HG03469 (cell line): ENCODE measurements at regions not wholly inside any gene's neighbourhood (a gene's known extent, or its start where the extent isn't known, plus 50 kb on each side); places are given as distances from the start of the nearest gene placed in this dataset.

Experiments
- ATAC-seq: cut with Tn5 transposase; IDR thresholded peaks from one replicate; pipeline ENCODE4 v1.9.1; 2021; ENCODE audit warnings: mild to moderate bottlenecking, moderate library complexity, moderate number of reproducible peaks; ENCODE audit not compliant: unreplicated experiment

DNA sequence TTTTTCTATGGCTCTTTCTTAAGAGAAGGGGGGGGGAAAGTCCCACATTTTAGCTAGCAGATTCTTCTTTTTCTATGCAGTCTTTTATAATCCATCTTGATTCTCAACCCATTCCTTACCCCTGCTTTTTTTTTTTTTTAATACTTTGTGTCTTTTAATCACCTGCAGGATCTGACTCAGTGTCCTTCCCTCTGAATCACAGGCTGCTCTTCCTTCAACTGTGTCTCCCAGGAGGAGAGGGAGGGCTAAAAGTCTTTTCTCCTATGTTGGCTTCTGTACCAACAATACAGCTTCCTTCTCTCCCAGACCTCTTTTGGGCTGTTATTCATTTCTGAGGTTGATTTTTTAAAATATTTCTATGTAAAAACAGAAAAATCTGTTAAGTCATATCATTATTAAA, 686.2 kb downstream of the ADGRL2 start:
- no peak for ATAC-seq

DNA sequence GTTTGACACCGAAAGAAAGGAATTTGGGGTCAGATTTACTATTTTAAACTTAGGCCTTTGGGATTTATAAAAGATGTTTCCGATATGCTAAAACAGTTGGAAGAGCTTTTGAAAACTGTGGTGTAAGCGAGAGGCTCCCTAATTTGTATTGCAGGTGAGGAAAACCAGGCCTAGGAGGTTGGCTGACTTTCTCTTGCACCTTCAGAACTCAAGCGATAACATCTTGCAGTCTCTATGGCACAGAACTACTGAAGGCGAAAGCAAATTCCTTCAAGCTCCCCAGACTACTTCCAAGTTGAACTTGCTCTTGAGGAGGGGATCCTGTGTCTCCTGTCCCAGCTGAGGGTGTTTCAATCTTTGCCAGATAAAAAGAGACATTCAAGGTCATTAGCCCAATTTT, 685.7 kb downstream of the ADGRL2 start:
- no peak for ATAC-seq

DNA sequence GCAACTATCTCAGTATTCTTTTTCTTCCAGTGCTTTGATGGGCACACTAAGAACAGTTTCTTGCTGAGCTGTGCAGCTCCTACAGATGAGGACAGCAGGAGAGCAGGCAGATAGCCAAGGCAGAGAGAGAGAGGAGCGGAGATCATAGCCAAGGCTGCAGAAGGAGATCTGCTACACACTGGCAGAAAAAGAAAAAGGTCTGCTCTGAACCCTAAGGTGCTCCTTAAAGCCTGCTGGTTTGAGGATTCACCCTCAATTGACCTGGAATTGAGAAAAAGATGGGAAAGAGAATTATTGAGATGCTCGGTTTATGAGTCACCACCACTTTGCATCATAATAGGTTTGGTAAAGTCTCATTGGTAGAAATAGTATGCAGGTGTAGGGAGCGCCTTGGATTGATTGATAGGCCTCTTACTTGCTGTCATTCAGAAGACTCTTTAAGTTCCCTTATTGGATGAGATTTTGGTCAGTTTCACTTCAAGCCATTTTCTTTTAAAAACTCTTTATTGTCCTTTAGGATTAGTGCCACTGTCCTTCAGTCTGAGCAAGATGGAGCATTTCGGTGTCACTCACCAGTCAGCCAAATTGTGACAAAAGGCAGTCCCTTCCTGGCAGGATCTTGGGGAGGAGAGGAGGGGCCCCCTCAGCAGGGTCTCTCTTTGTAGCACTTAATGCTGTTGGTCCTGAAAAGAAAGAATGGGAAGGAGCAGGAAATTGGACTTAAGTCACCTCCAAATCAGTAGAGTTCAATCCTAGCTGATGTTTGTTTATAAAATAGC, 685.0 kb downstream of the ADGRL2 start:
- ATAC-seq = no peak

DNA sequence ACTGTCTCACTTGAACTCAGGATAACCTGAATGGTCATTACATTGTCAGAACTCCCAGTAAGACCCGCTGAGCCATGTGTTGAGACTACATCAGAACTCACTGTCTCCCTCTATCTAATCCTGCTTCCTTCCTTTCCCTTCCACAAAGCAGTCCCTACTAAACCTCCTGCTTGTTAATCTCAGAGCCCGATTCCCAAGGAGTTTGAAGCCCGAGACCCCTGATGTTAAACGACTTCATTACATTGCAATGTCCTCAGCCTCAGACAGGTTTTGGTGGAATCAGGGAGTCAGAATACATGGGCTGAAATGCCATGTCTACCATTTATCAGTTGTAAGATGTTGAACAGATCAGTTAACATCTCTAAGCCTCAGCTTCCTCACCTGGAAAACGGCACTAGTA, 682.4 kb downstream of the ADGRL2 start:
- ATAC-seq = no peak

DNA sequence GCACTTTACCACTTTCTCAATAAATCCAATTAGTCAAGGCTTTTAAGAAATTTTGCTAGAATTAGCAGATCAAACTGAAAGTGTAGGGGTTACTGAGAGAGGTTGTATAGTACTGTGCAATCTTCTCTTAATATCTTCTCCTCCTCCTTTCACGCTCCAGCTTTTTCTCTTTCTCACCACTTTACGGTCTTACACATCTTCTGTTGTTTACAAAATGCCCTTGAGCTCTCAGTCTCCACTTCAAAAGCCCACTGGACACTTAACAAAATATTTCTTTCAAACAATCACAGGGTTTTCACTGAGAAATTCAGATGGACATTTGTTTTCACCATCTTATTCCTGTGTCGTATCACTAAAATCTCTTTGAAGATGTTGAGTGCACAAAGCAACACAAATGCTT, 678.2 kb downstream of the ADGRL2 start:
- no peak for ATAC-seq

DNA sequence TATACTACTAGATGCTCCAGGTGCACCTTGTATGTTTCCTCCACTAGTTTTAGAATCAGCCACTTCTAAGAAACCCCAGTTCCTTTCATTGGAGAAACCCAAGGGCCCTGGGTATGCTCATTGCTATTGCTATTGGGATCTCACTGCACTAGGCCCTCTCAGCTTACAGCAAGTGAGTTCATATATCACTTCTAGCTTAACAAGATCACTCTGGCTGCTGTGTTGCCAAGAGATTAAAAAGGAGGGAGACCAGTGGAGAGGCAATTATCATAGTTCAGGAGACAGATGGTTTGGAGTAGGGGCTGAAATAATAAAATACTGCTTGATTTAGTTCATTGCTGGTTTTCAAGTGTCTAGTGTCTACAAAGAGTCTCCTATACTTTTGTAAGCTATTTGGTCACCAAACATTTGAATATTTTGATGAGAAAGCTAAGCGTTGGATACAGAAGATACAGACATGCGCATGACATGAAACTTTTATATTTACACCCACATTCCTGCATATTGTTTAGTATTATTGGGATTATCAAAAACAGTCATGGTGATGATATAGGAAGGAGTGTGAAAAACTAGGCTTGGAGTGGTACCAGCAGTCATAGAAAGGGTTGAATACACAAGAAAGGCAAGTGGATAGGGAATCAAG, 671.9 kb downstream of the ADGRL2 start:
- no peak for ATAC-seq

DNA sequence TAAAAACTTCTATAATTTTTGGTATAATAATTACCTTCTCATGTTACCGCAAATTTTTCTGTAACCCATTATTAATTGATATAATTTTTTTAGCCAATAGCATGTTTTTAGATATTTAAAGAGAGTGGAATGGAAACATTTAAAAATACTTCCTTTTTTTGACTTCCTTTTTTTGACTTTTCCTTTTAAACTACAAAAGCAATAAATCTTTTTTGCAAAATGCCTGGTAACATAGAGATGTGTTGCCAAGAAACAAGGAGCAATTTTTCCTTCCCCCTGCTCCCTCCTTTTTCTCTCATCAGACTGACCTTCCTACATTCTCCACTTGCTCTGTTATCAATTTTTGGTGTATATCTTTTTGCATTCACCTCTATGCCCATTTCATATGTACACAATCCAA, 666.2 kb downstream of the ADGRL2 start:
- ATAC-seq = no peak

DNA sequence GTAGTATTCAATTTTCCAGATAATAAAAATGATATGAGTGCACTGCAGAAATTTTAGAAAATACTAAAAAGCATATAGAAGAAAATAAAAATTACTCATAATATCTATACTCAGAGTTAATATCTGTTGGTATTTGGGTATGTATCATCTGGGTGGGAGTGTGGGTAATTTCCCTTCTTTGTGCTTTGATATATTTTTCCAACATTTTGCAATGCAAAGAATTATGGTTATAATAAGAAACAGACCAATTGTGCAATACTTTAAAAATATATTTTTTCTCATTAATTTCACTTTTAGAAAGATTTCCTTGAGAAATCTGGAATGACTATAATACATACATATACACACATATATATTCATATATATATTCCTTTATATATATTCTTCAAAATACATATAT, 665.7 kb downstream of the ADGRL2 start:
- ATAC-seq = no peak

DNA sequence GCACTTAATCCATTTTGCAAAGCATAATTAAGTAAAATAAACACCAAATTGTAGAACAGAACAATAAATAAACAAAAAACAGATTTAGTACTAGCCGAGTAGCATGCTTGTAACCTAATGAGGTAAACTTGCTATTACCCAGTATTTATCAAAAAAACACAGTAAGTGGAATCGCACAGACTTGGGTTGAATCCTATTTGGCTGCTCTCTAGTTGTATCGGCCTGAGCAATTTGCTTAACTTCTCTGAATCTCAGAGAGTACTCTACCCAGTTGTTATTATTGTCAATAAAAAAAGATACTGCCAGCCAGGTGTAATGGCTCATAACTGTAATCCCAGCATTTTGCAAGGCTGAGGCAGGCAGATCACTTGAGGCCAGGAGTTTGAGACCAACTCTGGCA, 664.3 kb downstream of the ADGRL2 start:
- ATAC-seq = no peak

DNA sequence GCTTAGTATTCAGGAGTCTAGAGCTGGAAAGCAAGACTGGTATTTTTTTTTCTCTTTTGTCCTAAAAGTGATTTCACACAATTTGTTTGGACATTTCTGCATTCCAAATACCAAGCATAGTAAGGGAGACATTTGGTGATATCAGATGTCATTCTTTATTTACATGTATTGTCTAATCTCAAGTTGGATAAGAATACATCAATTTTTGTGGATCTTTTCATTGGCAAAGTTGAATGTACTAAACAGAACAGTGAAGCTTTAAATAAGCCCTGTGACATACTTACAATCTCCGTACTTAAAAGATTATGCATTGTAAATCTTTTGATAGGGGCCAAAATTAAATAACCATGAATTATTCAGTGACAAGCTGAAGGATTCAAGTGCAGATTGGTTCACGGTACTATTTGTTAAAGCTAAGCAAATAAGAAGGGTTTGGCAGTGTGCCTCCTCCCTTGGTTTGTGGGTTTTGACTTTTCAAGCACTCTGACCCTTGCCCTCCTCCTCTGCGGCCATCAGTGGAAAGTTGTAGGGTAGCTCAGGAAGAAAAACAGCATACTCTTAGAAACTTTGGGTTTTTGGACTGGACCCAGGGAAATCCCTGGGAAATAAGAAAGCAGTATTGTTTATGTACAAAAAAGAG, 663.7 kb downstream of the ADGRL2 start:
- ATAC-seq = no peak

DNA sequence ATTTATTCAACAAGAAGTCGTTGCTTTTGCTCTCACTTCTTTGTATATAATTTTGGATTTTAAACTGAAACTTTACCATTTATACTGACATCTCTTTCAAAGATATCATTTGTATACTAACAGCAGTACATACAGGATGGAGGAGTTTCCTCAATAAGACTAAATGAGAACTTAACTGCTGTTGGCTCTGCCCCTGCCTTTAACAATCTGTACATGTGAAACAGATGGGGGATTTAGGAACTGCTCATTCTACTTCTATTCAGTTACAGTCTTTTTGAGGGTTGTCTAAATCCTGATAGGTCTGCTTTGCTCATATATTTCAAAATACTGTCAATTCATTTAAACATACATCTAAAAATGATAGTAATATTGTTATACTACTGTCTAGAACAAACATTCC, 663.2 kb downstream of the ADGRL2 start:
- no peak for ATAC-seq

DNA sequence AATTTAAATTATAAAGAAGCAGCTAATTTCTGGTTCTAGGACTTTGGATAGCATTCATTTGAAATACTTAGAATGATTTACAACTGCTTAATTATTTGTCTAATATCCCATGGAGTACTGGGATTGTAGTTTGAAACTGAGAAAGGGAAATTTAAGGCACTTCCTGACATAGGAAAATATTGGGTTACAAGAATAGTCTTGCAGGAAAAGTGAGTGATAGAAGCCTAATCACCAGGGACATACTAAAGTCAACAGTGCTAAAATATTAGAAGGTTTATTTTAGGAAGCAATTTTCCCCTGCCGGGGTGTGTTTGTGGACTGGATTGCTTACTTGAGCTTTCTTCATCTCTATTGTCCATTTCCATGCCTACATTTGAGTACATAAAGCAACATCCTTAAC, 661.6 kb downstream of the ADGRL2 start:
- no peak for ATAC-seq

DNA sequence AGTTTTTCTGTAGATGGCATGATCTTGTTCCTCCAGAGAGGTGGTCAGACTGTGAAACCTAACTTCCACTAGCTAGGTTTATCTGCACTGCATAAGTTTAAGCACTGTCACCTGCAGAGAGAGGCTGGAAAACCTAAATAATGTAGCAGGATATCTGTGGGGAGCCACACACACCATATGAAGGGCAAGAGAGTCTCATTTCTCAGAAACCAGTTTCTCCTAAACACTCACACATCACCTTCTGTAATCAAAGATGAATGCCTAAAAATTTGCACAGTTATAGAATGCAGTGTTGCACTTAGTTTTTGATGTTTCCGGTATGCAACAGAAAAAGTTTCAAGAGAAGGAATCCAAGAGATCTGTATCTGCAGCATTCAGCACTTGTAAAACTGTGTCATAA, 654.6 kb downstream of the ADGRL2 start:
- ATAC-seq = no peak

DNA sequence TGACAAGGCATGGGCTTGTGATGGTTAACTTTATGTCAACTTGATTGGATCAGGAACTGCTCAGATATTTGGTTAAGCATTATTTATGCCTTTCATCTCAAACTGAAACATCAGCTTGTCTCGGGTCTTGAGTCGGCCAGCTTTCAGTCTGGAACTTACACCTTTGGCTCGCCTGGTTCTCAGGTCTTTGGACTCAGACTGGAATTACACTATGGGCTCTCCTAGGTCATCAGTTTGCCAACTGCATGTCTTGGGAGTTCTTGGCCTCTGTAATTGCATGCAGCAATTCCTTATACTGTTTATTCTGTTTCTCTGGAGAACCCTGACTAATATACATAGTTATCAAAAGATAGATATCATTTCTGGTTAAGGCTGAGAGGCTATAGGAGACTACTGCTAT, 653.7 kb downstream of the ADGRL2 start:
- no peak for ATAC-seq

DNA sequence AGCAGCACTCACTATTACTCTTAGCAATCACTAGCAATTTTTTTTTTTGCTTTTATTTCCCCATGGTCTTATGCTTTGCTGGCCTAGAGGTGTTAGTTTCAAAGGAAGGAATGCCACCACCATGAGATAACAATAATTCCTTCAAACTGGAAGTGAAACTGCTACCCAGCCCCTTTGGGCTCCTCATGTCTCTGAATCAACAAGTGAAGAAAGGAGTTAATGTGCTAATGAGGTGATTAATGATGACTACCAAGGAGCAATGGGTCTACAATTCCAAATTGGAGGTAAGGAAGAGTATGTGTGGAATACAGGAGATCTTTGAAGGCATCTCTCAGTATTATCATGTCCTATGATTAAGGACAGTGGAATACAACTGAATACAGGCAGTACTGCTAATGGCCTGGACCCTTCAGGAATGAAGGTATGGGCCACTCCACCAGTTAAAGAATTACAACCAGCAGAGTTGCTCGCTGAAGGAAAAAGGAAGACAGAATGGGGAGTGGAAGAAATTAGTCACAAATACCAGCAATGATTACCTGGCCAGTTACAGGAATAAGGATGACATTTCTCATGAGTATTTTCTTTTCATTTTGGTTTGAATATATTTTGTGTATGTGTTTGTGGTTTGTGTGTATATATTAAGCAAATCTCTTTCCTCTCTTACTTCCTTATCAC, 652.9 kb downstream of the ADGRL2 start:
- ATAC-seq = no peak

DNA sequence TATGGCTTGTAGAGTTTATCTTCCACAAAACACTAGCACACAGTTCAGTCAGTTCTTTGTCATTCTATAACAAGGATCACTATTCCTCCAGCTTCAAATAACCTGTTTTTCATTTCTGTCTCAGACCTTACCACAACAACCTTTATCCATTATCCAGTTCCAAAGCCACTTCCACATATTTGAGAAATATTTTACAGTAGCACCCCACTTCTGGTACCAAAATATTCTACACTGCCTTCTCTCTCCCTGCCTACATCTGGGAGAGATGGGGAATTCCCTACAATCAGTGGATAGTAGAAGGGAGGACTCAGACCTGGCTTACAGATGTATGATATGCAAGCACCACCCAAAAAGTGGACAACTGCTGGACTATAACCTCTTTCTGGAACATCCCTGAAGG, 651.4 kb downstream of the ADGRL2 start:
- no peak for ATAC-seq

DNA sequence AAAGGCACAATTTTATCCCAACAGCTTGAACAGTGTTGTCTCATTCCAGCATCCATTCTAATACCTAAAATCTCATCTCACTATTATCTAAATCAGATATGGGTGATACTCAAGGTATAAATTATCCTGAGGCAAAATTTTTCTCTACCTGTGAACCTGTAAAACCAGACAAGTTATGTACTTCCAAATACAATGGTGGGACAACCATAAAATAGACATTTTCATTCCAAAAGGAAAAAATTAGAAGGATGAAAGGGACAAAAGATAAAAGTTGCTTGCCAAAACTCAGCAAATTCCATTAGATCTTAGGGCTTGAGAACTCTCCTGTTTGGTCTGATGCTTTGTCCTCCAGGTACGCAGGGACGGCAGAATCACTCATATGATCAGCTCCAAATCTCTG, 650.5 kb downstream of the ADGRL2 start:
- no peak for ATAC-seq

DNA sequence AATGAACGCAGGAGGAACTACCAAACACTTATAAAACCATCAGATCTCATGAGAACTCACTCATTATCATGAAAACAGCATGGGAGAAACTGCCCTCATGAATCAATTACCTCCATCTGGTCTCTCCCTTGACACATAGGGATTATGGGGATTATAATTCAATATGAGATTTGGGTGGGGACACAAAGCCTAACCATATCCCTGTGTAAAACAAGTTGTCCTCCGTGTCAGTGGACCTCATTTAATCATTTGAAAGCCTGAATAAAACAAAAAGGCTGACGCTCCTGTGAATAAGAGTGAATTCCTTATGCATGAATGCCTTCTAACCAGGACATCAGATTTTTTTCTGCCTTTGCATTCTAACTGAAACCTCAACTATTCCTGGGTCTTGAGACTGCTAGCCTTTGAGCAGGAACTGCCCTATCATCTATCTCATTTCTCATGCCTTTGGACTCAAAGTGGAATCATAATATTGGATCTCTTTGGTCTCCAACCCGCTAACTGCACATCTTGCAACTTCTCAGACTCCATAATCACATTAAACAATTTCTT, 648.8 kb downstream of the ADGRL2 start:
- no peak for ATAC-seq

DNA sequence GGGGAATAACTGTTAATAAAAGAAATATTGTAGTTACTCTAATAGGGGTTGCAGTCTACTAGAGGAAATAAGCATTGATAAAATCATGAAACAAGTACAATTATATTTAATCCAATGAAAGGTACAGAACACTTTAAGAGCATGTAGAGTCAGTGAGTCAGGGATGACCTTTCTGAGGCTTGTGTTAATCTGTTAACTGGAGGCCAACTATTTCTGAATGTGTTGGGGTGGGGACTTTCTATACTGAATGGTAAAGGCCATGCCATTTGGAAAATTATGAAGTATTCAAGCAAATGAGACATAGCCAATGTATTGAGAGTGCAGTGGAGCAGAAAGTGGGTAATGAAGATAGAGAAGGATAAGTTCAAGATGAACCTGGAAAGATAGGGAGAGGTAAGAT, 646.2 kb downstream of the ADGRL2 start:
- ATAC-seq = no peak

DNA sequence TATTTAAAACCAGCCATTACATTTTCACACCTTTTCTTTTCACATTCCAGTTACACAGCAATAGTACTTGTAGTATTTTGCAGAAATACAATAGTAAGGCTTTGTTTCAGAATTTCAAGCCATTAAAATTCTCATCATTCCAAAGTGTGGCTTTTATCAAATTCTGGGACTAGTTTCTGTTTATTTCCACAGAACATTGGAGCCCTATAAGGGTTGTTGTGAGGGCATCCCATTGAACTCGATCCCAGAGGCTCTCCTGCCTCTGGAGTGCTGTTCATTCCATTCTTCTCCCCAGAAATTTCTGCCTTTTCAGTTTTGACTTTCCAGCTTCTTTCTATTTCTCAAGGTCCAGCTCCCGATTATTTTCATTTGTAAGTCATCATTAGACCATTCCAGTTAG, 645.5 kb downstream of the ADGRL2 start:
- no peak for ATAC-seq

DNA sequence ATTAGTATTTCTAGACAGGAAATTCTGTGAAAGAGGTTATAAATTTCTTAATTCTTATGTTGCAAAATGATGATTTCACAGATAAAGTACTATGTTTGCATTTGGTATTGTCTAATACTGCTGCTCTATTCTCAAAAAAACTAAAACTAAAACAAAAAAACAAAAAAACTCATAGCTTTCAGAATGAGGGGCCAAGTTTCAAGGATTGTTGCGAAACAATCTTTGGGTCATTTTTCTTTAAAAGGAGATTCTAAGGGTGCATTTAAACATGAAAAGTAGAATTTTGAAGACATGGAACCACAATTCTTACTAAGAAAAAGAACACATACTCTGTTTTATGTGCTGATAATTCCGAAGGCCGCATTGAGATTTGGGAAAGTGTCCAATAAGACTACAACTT, 645.1 kb downstream of the ADGRL2 start:
- no peak for ATAC-seq
